Hepatocyte (in vitro differentiated cells): ENCODE measurements at regions not wholly inside any gene's neighbourhood (a gene's known extent, or its start where the extent isn't known, plus 50 kb on each side); places are given as distances from the start of the nearest gene placed in this dataset.

ENCODE experiments used
- EZH2 ChIP-seq: fragments of 200-600 bp; sonication (generic); IDR thresholded peaks from 2 replicates; pipeline ENCODE4 v1.6.1; 2016; ENCODE audit warnings: antibody characterized with exemption, mild to moderate bottlenecking, borderline replicate concordance
- TF ChIP-seq, protein P1 (sequence below): fragments of 200-600 bp; sonication (generic); IDR thresholded peaks from 2 replicates; pipeline ENCODE4 v1.5.1; 2016; ENCODE audit warnings: antibody characterized with exemption, mild to moderate bottlenecking; ENCODE audit not compliant: poor library complexity

DNA sequence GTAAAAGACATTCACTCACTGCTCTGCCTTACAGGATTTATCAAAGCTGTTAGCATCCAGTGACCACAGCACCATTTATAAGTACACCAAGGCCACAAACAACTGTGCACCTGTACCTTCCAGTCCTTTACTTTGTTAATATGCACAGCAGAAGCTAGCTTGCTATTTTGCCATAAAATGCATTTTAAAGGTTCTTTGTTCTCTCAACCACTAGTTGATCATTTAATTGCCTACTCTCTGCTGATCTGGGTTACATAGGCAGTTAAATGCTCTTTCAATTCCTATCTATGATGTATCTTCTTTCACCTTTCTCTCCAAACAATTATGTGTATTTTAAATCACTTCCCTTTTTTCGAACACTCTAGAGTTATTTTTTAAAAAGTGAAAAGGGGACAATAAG, 126.4 kb downstream of the SIPA1L2 start:
- TF ChIP-seq EZH2, result no peak
- TF ChIP-seq, protein P1, sequence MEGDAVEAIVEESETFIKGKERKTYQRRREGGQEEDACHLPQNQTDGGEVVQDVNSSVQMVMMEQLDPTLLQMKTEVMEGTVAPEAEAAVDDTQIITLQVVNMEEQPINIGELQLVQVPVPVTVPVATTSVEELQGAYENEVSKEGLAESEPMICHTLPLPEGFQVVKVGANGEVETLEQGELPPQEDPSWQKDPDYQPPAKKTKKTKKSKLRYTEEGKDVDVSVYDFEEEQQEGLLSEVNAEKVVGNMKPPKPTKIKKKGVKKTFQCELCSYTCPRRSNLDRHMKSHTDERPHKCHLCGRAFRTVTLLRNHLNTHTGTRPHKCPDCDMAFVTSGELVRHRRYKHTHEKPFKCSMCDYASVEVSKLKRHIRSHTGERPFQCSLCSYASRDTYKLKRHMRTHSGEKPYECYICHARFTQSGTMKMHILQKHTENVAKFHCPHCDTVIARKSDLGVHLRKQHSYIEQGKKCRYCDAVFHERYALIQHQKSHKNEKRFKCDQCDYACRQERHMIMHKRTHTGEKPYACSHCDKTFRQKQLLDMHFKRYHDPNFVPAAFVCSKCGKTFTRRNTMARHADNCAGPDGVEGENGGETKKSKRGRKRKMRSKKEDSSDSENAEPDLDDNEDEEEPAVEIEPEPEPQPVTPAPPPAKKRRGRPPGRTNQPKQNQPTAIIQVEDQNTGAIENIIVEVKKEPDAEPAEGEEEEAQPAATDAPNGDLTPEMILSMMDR, result no peak
